Esophagus muscularis mucosa (tissue), 4 donors: ENCODE measurements at regions not wholly inside any gene's neighbourhood (a gene's known extent, or its start where the extent isn't known, plus 50 kb on each side); places are given as distances from the start of the nearest gene placed in this dataset.

ENCODE experiments used
- CTCF ChIP-seq, 3 experiments: fragments of 200-600 bp in 2 of 3; fragments of 450-650 bp in 1 of 3; sonication (generic) in 2 of 3; IDR thresholded peaks; one replicate each; pipeline ENCODE4 v1.5.1; 2017 to 2019; ENCODE audit warnings: antibody characterized with exemption in 3 of 3, mild to moderate bottlenecking in 2 of 3, moderate library complexity in 1 of 3
- EP300 ChIP-seq: sonication (generic); formaldehyde crosslinking; IDR thresholded peaks from one replicate; pipeline ENCODE4 v1.6.1; 2017; ENCODE audit warnings: antibody characterized with exemption
- POLR2A ChIP-seq: fragments of 450-650 bp; IDR thresholded peaks from one replicate; pipeline ENCODE4 v1.6.1; 2017; ENCODE audit warnings: antibody characterized with exemption, moderate library complexity, mild to moderate bottlenecking, low read depth
- POLR2AphosphoS5 ChIP-seq, 2 donors: sonication (generic); formaldehyde crosslinking; IDR thresholded peaks; one replicate each; pipeline ENCODE4 v1.6.1; 2017; ENCODE audit warnings: antibody characterized with exemption in 2 of 2

- no peak for TF ChIP-seq CTCF (IDR thresholded peaks at IDR 0.05)
- TF ChIP-seq POLR2A = no peak
- no peak for TF ChIP-seq EP300
- TF ChIP-seq POLR2AphosphoS5 (IDR thresholded peaks at IDR 0.05) = no peak
Observed at GRCh38 chr9:25936031-25936430, 257.8 kb upstream of the TUSC1 start.
